Stimulated activated CD4-positive, alpha-beta T cell treated with anti-CD3 and anti-CD28 coated beads, TNF-alpha, amount 100 ng/mL, for 48 hours (primary cell): ENCODE measurements at regions not wholly inside any gene's neighbourhood (a gene's known extent, or its start where the extent isn't known, plus 50 kb on each side); places are given as distances from the start of the nearest gene placed in this dataset.

Experiments used
- DNase-seq, 3 donors: peaks; one replicate each; pipeline ENCODE4 v3.0.0-alpha.2; 2020; ENCODE audit warnings: low read depth in 3 of 3

- DNase-seq, result no peak
These were observed 94.5 kb downstream of the RDH14 start for GRCh38 chr2:18465979-18466378.

DNA sequence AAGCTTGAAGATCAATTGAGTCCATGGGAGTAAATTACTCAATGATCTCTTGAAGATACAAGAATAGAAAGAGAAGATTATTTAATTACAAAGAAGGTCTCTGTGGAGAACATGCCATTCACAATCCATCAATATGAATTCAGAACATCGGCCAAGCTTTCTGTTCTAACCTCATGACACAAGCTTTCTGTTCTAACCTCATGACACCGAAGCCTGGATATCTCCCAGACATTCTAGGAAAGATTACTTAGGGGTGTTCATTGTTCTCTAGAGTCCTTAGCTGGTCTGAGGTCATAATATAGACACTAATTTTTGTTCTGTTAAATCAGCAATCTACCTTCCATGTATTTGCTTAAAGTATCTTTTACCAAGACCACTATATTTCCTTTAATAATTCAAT lies 95.5 kb downstream of the RDH14 start:
- DNase-seq, result no peak

GRCh38 chr2:18456026-18456425 lies 104.4 kb downstream of the RDH14 start:
- no peak for DNase-seq

DNA sequence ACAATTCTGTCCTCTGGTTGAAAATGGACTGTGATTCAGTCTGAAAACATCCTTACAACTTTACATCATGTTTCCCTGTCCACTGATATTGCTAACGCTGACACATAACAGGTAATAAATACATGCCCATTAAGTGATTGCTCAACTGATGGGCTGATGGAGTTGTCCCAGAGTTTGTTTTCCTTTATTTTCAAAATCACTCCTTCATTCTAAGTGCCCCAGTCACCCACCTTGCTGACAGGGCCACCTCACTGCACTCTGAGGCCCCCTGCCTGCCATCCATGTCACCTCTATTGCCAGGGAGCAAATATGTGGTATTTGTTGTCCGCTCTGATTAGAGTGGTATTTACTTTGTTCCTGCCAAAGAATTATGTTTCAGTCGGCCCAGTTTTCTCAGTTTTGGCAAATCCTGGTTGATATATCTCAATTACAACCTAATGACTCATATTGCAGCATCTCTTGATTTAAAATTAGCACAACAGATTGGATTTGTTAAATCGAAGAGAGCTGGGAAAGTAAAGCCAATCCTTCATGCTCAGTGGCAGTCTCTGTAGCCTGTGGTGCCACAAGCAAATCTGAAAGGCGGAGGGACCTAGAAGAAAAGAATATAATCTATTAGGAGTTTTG lies 105.1 kb downstream of the RDH14 start:
- no peak for DNase-seq

DNA sequence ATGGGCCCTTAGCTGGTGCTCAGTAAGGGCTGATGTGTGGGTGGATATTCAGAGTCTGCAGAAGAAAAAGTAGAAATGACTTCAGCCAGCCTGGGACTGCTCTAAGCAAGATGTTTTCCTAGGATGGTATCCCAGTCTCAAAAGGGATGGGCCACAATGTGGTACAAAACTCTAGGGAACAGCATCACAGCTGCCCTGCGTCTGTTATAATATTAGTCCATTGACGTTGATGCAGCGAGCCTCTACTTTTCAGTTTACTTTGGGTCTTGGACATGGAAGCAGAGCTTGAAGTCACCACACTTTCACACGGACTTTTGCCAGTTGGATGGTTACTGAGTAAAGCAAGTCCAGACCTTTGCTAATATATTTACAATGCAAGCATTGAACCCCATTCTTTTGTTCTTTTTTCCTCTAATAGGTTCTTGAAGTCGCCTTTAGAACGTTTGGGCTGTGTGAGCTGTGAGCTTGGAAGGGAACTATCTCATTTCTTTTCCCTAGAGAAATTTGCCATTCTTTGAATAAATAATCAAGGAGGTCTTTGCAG lies 105.7 kb downstream of the RDH14 start:
- DNase-seq, result no peak

- DNase-seq, result no peak
These were observed 113.7 kb downstream of the RDH14 start for GRCh38 chr2:18446715-18447114.

DNA sequence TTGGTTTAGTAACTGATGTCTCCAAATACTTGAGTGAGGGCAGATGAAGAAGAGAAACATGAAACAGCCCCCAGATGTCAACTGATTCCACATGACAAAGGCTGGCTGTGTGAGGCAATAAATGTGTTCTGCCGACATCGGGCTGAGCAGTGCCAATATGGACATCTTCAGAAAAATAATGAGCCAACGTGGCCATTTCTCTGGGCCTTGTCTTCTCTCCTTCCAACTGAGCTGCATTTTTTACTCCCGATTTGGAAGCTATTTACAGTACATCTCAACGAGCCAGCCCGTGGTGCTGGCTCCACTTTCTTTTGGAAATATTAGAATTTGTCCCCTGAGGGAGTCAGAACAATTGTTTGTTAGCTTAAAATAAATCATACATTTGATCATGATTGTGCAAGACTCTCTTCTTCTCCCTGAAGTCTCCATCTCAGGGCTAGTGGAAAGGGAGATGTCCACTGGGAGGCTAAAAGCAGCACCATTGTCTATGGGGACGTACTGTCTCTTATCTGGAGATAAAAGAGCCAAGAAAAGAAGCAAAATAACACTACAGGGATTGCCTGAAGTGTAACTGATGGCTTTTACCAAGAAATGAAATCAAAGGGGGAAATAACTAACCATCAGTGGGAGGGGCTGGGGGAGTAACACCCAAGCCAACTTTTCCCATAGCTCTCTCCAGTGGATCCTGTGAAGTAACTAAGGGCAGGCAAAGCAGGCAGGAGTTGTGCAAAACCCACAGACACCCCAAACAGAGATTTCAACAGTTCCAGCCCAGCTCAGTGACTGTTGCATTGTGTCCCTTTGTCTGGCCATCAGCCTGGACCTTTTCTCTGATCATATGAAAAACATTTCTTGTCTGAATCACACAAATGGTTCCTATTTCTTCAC lies 114.8 kb downstream of the RDH14 start:
- no peak for DNase-seq

GRCh38 chr2:18444806-18445205 lies 115.6 kb downstream of the RDH14 start:
- no peak for DNase-seq

- no peak for DNase-seq
These were observed 118.9 kb downstream of the RDH14 start for GRCh38 chr2:18441583-18441982.

DNA sequence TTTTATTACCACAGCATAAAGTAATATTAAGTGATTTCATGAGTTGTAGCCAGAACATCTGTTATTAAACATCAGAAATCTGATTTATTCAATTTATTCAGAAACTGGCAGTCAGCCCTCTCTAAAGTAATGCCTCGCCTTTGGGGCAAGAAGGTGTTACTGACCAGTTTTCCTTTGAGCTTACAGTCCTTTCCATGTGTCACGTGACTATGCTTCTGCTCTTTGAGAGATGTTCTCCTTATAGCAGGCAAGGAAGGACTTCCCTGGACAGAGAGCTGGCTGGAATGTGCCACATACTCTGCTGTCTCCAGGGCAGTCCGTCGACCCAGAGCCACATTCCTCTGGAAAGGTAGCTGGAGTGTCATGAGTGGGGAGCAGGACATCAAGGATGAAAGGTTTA lies 119.7 kb downstream of the RDH14 start:
- DNase-seq, result no peak

DNA sequence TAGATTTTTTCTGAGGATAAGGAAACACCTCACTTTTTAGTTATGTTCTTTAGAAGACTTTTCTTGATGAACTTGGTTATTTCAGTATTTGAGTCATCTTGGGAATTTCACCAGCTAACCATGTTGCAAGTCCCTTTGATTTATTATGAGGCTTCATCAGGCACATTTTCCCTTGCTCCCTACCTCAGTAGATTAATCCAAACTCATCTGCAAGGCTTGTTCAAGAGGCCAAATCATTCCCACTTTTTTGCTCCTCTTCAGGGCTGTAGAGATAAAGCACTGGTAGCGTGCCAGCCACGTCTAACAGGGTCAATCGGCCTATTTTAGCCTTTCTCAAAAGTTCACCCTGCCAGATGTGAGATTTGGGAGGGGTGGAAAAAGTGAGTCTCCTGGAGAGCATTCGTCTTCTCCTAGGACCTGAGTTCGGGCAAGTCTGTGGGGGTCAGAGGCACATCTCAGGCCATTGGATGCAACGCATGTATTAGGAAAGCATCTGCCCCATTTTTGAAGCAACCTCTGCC lies 120.3 kb downstream of the RDH14 start:
- DNase-seq, result no peak

- DNase-seq, result no peak
These were observed 120.7 kb downstream of the RDH14 start for GRCh38 chr2:18439716-18440115.

DNA sequence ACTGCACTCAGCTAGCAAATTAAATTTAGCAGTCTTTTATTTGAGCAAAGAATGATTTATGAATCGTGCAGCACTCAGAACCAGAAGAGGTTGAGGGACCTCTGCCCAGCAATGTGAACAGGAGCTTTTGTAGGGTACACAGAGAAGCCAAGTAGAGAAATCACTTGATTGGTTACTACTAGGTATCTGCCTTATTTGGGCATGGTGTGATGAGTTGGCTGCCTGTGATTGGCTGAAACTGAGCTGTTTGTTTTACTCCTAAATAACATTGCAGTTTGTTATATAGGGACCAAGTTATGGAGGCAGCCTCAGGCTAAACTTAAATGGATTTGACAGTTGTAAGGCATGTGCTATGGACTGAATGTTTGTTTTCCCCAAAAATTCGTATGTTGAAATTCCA lies 122.5 kb downstream of the RDH14 start:
- DNase-seq, result no peak

DNA sequence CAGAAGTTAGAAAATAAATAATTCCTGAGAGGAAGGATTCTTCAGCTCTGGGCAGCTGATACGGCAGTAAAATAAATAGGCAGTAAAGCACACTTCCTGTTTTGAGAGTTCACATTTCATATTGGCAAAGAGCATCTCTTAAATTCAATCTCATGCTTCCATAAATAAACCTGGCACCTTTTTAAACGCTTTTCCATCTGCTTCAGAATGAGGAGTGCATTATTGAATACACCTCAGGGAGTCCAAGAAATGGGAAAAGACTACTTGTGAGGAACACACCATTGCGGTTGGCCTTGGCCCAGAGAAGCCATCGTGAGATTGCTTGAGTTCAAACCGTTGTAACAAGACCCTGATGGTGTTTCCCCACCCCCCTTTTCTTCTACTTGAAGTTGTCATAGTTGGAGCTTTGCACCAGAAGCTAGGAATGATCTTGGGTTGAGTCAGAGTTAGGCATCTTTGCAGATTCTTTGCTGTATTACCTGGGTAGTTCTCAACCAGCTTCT lies 123.9 kb downstream of the RDH14 start:
- DNase-seq, result no peak

DNA sequence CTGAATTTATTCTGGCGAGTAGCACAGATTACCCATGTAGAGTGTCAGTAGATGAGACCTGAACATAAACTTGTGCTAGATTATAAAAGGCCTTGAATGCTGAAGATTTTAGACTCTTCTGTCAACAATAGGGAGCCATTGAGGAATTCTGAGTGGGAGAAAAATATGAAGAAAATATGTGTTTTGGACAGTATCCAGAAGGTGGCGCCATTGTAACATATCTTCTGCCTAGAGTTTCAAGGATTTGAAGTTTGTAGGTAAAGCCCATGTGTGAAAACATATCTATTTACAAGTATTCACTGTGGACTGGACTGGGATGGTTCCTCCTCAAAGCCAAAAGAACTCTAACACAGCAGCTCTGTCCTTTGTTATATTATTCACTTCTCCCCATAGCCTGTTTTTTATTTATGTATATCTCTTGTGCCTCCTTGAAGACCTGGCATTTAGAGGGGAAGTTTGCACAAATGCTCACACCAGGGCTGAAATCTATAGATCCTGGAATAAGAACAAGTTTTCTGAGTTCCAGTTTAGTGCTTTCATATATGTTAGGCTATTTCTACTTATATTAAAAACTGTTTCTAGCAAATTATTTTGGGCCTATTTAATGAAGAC lies 124.9 kb downstream of the RDH14 start:
- peak in 1 of 3 donors; percentile 17 for DNase-seq

DNA sequence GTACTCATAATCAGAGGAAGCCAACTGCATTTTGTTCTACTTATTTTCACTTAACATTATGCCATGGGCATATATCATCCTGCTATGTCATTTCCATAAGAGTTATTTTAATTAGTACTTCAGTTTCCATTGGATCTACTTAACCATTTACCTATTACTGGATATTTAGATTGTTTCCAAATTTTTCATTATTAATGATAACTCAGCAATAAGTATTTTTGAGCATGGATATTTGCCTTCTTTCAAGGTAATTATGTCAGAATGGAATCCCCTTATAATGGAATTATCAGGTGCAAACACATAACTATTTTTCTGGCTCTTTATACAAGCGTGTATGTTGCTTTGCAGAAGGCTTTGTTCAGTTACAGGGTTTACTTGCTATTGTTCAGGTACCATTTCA lies 126.6 kb downstream of the RDH14 start:
- no peak for DNase-seq

GRCh38 chr2:18432999-18433398 lies 127.5 kb downstream of the RDH14 start:
- DNase-seq, result no peak

- no peak for DNase-seq
These were observed 129.3 kb downstream of the RDH14 start for GRCh38 chr2:18430996-18431748.

DNA sequence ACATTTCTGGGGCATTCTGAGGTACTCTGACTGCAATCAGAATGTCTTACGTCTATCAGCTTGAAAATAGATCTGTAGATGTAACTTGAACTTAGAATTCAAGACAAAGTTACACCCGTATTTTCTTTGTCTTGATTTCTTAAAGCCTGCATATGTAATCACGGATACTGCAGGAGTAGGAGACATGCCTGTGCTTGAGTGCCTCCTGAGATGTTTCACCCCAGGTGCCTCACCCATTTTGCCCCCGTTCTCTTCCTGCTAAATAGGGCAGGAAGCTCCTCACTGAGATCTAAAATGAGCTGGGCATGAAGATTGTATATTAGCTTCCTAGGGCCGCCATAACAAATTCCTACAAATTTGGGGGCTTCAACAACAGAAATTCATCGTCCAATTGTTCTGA lies 131.9 kb downstream of the RDH14 start:
- no peak for DNase-seq

- no peak for DNase-seq
These were observed 132.7 kb downstream of the RDH14 start for GRCh38 chr2:18427762-18428161.

- DNase-seq, result no peak
These were observed 134.3 kb downstream of the RDH14 start for GRCh38 chr2:18426174-18426573.
